HG03460 (cell line): ENCODE measurements at regions not wholly inside any gene's neighbourhood (a gene's known extent, or its start where the extent isn't known, plus 50 kb on each side); places are given as distances from the start of the nearest gene placed in this dataset.

Source experiments
- ATAC-seq: cut with Tn5 transposase; IDR thresholded peaks from one replicate; pipeline ENCODE4 v1.9.1; 2021; ENCODE audit not compliant: unreplicated experiment

DNA sequence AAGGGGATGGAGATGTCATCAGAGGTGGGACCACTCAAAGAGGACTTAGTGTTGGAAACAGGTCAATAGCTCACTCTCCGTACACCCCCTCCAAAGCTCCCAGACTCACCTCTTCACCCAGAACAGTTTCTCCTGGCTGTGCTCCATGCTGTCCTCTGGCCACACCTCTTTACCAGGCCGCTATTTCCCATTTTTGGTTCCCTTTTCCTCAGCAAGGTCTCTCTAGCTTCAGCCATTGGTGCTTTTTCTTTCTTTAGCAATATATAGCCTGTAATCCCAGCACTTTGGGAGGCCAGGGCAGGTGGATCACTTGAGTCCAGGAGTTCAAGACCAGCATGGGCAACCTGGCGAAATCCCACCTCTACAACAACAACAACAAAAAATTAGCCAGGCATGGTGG lies 123.6 kb upstream of the SMAD3 start:
- no peak for ATAC-seq

DNA sequence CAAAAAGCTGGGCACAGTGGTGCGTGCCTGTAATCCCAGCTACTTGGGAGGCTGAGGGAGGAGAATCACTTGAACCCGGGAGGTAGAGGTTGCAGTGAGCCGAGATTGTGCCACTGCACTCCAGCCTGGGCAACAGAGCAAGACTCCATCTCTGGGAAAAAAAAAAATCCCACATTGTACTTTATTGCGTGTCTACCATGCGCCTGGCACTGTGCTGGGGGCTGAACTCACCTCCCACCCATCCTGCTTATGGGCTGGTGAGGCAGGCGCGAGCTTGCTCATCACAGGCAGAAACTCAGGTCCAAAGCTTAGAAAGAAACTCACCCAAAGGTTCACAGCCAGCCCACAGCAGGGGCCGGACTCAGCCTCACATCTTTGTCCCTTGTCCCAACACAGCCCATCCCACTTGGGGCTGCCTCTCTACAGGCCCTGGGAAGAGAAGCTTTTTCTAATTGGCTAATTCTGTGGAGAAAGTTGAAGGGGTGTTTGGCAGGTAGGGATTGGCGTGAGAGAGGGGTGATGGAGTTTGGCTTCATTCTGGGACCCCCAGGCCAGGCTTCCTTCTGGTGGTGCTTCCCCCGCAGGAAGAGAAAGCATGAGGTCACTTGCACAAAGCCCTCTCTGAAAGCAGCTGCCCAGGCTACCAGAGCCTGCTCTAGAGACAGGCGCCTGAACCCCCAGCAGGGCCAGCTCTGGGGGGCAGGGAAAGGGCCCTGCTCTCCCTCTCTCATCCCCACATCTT lies 122.6 kb upstream of the SMAD3 start:
- no peak for ATAC-seq

- no peak for ATAC-seq
Observed at GRCh38 chr15:66943456-66944095, 121.8 kb upstream of the SMAD3 start.

GRCh38 chr15:66944121-66944520 lies 121.3 kb upstream of the SMAD3 start:
- no peak for ATAC-seq

- ATAC-seq: no peak
Observed at GRCh38 chr15:66945286-66945685, 120.1 kb upstream of the SMAD3 start.

DNA sequence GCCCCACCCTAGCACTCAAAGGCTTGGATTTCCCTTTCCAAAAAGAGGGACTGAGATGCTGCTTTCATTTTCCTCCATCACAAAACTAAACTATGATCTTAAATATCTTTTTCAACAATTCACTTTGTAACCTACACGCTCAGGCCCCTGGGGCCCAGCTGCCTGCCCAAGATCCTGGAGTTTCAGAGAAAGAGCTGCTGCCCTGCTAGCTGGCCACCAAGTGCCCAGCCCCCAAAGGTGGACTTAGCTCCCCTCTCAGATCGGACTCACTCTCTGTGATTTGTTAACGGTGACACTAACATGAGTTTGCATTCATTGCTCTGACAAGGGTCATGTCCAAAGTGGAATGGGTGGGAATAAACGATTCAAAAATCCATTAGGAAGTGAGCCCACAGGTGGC lies 119.6 kb upstream of the SMAD3 start:
- no peak for ATAC-seq

DNA sequence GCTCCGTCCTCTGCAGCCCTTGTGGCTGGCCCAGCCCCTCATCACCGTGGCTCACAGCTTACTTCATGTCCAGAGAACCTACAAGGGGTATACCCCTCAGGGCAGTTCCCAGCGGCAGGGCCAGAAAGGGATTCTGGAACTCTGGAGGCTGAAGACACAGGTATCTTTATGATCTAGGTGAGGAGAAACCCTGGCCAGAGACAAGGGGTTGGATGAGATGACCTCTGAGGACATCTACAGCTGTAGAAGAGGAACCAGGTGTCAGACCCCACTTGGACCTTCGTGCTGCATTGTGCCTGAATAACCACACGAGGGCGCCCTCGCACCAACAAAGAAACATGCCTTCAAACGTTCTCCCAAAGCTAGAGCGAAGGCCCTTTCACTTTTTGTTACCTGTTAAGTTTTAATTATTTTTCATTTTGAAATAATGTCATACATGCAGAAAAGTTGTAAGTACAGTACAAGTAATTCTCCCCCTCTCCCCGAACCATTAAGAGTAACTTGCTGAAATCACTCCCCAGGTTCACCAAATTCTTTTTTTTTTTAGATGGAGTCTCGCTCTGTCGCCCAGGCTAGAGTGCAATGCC lies 118.7 kb upstream of the SMAD3 start:
- no peak for ATAC-seq

DNA sequence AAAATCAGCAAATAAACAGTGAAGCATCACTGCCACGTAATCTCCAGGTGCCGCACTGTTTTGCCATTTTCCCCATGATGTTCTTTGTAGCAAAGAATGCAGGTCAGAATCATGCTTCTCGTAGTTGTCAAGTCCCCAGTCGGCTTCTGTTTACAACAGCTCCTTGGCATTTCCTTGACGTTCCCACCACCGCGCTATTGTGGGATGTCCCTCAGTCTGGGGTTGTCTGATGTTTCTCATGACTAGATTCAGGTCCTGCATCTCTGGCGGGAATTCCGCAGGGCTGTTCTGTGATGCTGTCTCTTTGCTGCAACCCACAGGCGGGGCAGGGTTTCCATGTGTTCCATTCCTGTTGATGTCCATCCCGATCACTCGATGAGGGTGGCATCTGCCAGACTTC lies 117.9 kb upstream of the SMAD3 start:
- ATAC-seq: no peak

- no peak for ATAC-seq
Observed at GRCh38 chr15:66948294-66948693, 117.1 kb upstream of the SMAD3 start.

GRCh38 chr15:66950114-66950513 lies 115.3 kb upstream of the SMAD3 start:
- no peak for ATAC-seq

DNA sequence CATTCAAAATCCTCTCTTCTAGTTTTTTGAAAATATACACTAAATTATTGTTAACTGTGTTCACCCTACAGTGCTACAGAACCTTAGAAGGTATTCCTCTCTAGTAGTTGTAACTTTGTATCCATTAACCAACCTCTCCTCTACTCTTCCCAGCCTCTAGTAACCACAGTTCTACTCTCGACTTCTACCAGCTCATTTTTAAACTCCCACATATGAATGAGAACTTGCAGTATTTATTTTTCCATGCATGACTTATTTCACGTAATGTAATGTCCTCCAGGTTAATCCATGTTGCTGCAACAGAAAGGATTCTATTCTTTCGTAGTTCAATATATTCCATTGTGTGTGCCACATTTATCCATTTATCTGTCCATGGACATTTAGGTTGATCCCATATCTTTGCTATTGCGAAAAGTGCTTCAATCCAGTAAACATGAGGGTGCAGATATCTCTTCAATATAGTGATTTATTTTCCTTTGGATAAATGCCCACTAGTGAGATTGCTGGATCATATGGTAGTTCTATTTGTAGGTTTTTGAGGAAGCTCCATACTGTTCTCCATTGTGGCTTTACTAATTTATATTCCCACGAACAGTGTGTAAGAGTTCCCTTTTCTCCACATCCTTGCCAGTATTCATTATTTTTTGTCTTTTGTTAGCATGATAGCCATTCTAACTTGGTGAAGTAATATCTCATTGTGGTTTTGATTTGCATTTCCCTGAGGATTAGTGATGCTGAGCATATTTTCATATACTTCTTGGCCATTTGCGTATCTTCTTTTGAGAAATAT lies 113.7 kb upstream of the SMAD3 start:
- ATAC-seq: no peak

DNA sequence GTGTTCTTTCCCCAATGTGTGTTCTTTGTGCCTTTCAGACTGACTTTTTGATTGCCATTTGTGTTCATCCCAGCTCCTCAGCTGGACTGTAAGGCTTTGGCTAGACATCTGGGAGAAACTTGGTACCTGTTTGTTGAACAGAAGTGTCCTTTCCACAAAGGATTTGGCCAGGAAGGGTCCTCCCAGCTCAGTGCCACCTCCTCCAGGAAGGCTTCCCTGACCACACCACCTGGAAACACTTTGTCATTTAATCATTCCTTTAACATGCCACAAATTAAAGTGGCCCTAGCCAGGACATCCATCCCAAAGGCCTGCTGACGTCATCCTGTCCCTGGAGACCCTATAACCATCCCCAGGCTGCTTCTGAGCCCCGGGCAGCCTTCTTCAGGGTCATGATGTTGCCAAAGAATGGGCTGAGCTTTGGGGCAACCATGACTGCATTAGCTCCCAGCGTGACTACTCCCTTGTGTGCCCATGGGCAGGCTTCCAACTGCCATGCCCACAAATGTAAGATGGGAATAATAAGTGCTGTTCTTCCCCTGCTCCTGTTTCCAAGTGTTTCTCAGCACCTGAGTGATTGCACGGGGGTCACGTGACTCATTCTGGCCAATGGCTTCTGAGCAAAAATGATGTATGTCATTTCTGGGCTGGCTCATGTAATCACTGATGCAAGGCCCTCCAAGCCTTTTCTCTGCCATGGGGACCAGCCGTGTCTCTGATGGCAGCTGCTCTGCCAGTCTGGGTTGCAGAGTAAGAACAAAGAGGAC lies 112.5 kb upstream of the SMAD3 start:
- no peak for ATAC-seq

DNA sequence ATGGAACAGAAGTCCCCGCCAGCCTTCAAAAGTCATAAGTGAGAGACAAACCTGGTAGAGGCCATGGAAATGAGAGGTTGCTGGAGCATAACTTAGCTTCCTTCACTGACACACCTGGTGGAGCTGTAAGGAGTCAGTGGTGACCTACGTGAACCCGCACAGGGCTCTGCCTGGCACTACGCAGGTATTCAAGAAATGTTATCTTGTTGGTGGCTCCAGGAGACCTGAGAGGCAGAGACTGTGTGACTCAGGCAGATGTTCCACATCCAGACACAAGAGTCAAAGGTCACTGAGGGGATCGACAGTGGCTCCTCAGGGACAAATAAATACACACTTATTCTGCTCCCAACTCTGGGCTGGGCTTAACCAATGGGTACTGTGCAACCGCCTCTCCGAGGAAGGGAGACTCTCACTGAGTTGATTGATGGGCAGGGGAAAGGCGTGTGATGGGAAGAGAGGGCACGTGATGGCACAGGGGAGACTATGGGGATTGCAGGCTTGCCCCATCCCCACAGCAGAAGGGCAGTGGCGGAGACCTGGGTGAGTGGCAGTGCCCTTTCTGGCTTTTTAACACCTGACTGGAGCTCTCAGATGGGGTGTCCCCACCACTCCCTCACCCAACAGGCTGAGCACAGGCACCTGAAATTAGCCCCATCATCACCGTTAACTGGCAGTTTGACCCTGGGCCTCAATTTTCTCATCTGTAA lies 111.7 kb upstream of the SMAD3 start:
- no peak for ATAC-seq

DNA sequence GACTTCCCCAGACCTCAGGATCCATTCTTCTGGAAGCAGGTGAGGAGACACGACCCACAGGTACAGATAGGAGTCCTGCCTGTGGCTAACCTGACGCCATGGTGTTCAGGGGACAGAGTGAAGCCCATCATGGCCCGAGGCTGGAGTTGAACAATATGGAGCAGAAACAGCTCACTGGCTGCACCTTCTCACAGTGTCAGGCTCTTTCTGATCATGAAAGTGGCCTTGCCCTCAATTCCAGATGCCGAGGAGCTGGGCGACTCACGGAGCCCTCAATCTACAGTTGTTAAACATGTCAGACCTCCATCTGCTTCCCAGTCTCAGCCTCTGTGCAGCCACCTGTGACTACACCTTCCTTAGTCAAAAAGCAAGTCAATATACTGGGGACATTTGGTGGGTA lies 110.8 kb upstream of the SMAD3 start:
- ATAC-seq: no peak

GRCh38 chr15:66955001-66955516 lies 110.3 kb upstream of the SMAD3 start:
- no peak for ATAC-seq

DNA sequence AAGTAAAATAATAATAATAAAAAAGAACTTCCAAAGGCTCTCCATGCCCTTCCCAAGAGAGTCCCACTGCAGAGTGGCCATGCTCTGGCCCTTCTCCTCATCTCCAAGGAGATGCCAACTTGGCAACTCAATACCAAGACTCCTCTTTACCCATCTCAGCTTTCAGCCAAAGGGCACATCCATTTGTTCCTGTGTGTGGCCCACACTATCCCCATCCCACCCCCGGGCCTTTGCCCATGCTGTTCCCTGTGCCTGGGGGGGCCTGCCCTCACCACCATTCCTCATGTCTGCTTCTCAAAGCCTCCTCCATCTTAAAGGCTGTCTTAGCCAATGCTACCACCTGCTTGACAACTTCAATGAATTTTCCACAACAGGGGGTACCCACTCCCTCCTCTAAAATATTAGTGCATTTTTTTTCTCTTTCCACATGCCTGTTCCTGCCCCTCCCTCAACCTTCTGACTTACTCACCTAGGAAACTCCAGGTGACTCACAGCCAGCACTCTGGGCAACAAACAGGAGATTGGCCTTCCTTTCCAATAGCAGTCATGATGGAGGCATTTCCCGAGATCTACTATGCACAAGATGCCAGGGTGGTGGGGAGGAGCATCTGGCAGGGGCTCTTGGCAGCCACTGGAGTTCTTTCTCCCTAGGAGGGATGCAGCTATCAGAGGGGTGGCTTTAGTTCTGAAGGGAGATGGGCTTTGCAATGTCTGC lies 109.4 kb upstream of the SMAD3 start:
- ATAC-seq: no peak

- ATAC-seq: no peak
Observed at GRCh38 chr15:66956672-66957430, 108.6 kb upstream of the SMAD3 start.

GRCh38 chr15:66957431-66957720 lies 108.0 kb upstream of the SMAD3 start:
- ATAC-seq: no peak

- no peak for ATAC-seq
Observed at GRCh38 chr15:66959066-66959465, 106.3 kb upstream of the SMAD3 start.
